HG02623 (cell line): ENCODE measurements at regions not wholly inside any gene's neighbourhood (a gene's known extent, or its start where the extent isn't known, plus 50 kb on each side); places are given as distances from the start of the nearest gene placed in this dataset.
A peak's percentile ranks its signal among the peaks of the same experiment; 100 is the strongest.

Source experiments
- ATAC-seq: cut with Tn5 transposase; IDR thresholded peaks from one replicate; pipeline ENCODE4 v1.9.1; 2021; ENCODE audit warnings: moderate library complexity; ENCODE audit not compliant: unreplicated experiment

GRCh38 chr16:17529982-17530760 is 59.4 kb upstream of the XYLT1 start:
- ATAC-seq = peak; percentile 77

- ATAC-seq = no peak
Measured at GRCh38 chr16:17526956-17527937, 56.5 kb upstream of the XYLT1 start.

GRCh38 chr16:17524656-17525055 is 53.9 kb upstream of the XYLT1 start:
- no peak for ATAC-seq

- ATAC-seq = no peak
Measured at GRCh38 chr16:17520561-17520960, 49.8 kb upstream of the XYLT1 start.
